ENCODE measurements at regions not wholly inside any gene's neighbourhood (a gene's known extent, or its start where the extent isn't known, plus 50 kb on each side); places are given as distances from the start of the nearest gene placed in this dataset.
"Not testable (repeated sequence)": the region's sequence is repeated elsewhere in the genome, so short reads cannot be mapped to it uniquely, and the experiment has no call there.

DNA sequence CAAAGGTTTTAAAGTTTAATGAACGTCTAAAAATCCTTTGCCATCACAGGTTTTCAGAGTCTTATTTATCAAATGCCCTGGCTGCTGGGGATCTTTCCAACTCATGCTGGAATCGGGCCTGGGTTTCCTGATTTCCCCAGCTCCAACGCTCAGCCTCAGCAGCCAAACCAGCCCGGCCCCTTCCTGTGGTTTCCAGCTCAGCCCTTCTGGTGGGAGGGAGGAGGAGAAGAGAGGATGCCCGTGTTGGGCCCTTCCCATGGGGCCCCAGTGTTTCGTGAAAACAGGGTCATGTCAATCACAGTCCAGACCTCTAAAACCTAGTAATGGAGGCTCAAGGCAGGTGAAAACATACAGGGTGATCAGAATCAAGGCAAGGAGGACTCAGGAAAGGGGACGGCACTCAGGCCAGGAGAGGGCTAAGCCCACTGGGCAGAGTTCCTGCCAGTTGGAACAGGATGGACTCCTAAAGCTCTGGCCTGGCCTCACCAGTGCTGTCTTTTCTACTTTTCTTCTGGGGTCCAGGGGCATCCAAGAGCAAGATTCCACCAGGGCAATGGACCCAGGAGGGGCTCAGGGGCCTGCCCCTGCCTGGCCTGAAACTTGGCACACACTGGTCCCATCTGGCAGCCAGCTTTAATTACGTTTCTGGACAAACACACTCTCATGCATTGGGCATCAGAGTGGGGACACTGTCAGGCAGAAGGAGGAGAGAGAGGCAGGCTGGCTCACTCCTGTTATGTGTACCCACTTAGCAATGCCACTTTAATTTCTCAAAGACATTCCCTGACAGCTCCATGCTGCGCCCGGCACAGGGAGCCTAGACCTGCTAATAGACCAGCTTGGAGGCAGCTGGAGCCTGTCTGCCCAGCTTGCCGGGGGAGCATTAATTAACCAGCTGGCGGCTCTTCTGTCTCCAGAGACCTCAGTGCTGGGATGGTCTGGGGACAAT lies 194.6 kb downstream of the FAM43A start:
- DNase-seq (ENCODE audit: low read depth in 3 of 3): no peak

DNA sequence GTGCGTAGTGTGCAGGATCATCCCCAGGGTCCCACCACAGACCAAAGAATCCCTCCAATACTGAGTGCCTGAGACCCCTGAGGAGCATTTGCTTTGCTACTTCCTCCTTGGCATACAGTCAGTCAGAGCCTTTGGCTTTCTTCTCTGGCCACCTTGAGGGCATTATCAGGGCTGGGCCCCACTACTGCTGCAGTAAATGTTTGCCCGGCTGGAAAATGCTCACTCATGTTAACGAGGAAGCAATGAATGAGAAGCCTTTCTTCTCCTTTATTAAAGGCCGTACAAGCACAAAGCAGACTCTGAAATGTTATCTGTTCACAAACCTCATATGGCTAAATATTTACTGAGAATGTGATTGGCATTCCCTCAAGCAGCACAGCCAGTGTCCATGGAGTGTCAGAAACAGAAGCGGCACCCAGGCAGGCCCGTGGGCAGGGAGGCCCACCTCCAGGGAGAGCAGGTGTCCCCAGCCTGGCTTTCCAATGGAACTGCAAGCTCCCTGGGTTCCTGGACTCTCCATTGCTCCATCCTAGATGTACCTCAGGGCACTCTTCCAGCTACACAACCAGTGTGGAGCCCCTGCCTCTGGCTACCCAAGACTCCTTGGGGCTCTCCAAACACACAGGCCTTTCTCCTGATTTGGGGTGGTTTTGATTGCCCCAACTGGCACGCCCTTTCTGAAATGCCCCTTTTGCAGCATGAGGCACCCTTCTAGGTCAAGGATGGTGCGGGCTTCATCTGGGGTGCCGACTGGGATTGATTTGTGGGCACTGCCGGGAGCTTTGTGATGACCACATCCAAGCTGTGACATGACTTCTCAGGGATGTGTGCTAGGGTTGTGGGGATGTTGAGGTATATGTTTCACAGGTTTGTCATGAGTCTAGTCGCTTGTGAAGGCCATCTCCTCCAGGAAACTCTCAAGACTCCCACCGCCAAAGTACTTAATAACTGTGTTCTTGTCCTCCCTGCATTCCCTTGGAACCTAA lies 195.6 kb downstream of the FAM43A start:
- DNase-seq (ENCODE audit: low read depth in 3 of 3): no peak

DNA sequence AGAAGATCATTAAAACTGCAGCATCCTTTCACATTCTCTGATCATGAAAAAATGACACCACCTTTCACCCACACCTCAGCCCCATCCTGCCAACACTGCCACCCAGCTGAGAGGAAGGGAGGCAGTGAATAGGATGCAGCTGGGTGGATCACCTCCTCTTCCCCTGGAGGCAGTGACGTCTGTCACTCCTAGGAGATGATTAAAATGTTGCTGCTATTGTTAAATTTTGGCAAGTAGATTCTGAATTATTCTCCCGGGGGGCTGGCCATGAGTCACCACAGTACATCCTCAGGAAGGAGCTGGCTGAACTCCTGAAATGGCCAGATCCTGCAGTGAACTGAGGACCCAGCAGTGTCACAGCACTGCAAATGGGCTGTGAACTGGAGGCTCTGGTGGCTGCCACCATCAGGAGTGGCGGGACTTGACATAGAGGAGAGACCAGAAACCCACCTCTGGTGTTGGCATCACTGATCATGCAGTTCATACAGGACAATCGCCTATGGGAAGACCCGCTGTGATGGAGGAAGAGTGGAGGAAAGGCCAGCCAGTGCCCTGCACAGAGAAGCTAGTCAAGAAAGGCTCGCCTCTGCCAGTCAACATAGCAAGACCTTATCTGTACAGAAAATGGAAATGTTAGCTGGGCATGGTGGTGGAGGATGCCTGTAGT lies 199.1 kb downstream of the FAM43A start:
- DNase-seq (ENCODE audit: low read depth in 3 of 3): no peak

DNA sequence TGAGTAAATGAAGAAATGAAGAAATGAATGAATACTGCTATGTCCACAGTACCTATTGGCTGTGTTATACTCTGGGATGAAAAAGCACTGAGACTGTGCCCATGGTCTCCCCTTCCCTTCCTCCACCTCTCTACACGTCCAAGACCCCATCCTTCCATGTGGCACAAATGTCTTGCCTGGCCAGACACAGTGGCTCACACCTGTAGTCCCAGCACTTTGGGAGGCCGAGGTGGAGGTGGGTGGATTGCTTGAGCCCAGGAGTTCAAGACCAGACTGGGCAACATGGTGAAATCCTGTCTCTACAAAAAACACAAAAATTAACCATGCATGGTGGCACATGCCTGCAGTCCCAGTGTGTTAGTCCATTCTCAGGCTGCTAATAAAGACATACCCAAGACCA lies 200.1 kb downstream of the FAM43A start:
- no peak for DNase-seq (ENCODE audit: low read depth in 3 of 3)

DNA sequence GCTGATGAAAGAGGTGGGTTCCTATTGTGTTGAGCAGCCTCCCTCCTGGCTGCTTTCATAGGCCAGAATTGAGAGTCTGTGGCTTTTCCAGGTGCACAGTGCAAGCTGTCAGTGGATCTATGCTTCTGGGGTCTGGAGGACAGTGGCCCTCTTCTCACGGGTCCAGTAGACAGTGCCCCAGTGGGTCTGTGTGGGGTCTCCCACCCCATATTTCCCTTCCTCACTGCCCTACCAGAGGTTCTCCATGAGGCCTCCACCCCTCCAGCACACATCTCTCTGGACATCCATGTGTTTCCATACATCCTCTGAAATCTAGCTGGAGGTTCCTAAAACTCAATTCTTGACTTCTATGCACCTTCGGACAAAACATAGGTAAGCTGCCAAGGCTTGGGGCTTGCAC lies 201.2 kb downstream of the FAM43A start:
- DNase-seq (ENCODE audit: low read depth in 3 of 3): no peak

DNA sequence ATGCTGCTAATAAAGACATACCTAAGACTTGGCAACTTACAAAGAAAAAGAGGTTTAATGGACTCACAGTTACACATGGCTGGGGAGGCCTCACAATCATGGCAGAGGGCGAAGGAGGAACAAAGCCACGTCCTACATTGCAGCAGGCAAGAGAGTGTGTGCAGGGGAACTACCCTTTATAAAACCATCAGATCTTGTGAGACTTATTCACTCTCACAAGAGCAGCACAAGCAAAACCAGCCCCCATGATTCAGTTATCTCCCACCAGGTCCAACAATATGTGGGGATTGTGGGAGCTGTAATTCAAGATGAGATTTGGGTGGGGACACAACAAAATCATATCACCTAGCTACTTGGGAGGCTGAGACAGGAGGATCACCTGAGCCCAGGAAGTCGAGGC lies 202.4 kb downstream of the FAM43A start:
- not testable (repeated sequence) for DNase-seq (ENCODE audit: low read depth in 3 of 3)

DNA sequence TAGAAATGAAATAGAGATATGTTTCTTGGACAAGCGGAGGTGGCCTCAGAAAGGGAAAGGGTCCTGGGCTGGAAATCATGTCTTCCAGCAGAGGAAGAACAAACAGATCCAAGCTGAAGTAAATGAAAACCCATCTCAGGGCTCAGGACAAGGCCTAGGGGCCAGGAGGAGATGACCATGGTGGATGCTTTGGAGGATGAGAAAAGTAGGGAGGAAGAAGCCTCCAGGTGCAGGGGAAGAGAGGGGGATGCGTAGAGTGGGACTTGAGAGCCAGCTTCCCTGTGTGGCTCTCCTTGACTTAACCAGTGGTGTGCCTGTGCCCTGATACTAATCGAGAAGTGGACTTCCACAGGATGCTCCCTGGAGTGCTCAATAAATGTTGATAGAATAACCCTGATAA lies 203.2 kb downstream of the FAM43A start:
- no peak for DNase-seq (ENCODE audit: low read depth in 3 of 3)

DNA sequence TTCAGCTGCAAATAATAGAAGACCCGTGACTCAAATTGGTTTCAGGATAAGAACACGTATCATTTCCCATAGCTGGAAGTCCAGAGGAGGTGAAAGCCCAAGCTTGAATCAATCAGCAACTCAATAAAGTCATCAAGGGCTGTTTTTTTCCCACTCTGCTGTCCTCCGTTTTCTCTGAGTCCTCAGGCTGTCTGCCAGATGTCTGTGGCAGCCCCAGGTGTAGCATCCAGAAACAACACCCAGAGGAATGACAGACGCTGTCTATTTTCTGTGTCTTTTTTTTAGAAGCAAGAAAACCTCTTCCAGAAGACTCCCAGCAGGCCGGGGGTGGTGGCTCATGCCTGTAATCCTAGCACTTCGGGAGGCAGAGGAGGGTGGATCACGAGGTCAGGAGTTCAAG lies 204.4 kb downstream of the FAM43A start:
- no peak for DNase-seq (ENCODE audit: low read depth in 3 of 3)

DNA sequence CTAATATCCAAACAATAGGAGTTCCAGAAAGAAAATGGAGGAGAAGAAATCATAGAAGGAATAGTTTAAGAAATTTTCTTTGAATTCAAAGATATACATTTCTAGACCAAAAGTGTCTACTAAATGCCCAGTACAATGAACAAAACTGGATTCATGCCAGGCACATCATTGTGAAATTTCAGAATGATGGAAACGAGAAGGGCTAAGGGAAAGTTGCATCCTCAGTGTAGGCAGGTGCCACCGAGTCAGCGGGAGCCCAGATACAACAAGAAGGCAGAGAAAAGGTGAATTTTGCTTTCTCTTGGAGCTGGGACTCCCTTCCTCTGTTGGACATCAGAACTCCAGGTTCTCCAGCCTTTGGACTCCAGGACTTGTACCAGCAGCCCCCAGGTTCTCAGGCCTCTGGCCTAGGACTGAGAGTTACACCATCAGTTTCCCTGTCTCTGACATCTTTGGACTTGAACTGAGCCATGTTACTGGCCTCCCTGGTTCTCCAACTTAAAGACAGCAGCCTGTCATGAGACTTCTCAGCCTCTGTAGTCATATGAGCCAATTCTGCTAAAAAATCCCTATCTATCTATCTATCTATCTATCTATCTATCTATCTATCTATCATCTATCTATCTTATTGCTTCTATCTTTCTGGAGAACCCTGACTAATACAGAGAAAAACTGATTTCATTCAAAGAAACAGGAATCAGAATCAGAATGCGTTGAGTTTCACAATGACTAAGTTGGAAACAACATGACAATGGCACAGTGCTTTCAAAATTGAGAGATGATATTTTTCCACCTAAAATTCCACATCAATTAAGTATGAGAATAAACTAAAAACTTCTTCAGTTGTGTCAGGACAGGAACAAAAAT lies 207.7 kb downstream of the FAM43A start:
- no peak for DNase-seq (ENCODE audit: low read depth in 3 of 3)

DNA sequence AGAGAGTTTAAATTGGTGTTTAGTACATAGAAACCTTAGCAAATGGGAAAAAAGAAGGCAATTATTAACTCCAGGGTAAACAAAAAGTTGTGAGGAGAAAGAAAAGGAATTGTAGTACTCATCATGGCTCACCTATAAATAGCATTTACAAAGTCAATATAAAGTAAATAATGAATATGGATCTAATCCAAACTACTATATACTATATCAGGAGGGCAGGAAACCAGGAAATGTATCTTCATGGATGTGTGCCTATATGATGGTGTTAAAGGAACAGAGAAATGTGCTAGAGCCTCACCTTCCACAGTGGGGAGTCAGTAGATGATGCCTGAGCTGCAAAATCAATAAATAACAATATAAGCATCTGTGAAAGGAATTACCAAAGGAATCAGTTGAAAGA lies 208.9 kb downstream of the FAM43A start:
- no peak for DNase-seq (ENCODE audit: low read depth in 3 of 3)

DNA sequence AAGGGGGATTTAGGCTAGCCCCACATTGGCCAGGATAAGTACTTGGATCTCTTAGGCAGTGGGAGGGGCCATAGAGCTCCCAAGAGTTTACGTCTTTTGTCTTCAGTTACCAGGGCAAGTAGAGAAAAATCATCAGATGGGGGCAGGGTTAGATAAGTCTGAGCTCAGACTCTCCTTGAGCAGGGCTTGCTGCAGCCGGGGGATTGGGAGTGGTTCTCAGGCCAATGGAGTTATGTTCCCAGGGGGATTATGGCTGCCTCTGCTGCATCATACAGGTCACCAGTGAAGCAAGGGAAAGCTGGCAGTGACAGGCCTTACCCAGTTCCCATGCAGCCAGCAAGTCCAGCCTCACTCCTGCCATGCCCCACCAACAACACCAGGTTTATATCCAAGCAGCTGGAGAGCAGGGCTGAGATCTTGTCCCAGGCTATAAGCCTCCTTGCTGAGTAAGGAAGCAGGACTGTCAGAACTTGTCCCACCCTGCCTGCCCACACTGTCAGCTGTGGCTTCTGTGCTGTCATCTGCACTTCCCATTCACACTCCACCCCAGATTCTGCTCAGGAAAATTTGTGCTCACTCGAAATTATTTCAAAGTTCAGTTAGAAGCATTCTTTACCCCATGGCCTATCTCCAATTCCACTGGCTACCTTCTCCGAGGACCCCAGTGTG lies 215.3 kb downstream of the FAM43A start:
- DNase-seq (ENCODE audit: low read depth in 3 of 3): no peak

DNA sequence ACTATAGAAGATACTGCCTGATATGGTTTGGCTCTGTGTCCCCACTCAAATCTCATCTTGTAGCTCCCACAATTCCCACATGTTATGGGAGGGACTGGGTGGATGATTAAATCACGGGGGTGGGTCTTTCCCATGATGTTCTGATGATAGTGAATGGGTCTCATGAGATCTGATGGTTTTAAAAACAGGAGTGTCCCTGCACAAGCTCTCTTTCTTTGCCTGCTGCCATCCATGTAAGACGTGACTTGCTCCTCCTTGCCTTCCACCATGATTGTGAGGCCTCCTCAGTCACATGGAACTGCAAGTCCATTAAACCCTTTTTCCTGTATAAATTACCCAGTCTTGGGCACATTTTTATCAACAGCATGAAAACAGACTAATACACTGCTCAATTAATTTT lies 217.8 kb downstream of the FAM43A start:
- not testable (repeated sequence) for DNase-seq (ENCODE audit: low read depth in 3 of 3)

DNA sequence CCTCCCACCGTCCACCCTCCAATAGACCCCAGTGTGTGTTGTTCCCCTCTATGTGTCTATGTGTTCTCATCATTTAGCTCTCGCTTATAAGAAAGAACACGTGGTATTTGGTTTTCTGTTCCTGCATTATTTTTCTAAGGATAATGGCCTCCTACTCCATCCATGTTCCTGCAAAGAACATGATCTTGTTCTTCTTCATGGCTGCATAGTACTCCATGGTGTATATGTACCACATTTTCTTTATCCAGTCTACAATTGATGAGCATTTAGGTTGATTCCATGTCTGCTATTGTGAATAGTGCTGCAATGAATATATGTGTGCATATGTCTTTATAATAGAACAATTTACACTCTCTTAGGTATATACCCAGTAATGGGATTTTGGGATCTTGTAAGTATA lies 219.3 kb downstream of the FAM43A start:
- not testable (repeated sequence) for DNase-seq (ENCODE audit: low read depth in 3 of 3)

DNA sequence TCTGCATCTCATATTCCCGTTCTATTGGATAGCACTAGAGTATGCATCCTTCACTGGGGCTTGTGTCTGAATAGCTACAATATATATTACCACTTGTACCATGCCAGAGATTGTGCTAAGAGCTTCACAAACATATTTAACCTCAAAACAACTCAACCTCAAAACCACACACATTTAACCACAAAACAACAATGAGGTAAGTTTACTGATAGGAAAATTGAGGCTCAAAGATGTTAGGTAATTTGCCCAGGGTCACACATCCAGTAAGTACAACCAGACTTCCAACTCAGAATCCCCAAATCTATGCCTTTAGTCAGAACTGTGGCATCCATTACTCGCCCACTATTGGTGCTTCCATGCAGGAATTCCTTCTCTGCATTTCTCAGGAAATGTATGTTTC lies 220.0 kb downstream of the FAM43A start:
- DNase-seq (ENCODE audit: low read depth in 3 of 3): no peak

DNA sequence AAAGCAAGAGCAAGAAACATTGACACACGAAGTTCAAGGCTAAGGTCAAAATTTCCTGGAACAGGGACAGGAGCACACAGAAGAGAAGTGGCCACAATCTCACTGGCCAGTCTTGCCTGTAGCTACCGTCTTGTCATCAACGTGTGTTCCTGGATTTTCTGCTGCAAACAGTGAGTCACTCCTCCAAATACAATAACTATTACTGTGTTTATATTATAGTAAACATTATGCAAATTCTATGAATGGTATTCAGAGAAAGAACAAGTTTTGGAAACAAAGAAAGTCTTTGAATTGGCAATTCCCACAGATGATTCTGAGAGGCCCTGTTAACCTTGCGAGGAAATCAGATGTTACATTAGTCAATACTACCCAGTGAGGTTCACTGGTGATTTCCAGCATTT lies 220.5 kb downstream of the FAM43A start:
- DNase-seq (ENCODE audit: low read depth in 3 of 3): no peak

DNA sequence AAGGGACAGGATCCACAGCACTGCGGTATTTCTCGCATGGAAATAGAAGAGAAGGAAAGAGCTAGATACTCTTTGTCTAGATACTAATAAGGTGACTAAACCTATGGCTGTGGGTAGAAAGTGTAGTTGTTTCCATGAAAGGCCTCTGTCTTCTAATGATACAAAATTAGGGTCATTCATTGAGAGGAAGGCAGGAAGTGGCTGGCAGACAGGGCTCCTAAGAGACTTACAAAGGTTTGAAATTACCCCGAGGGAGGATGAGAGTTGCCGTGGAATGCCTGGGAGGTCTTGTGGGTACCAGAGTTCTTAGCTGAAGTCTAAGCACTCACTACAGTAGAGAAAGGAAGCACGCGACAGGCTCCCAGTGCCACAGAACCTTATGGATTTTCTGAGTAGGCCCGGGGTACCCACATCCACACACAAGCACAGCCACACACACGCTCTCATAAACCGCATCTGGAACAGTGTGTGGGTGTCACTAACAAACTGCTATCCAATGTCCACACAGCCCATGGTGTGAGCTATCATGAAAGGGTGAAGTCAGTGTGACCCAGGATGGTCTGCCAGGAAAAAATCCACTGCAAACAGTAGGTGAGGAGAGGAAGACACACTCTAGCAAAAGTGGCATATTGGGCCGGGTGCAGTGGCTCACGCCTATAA lies 221.4 kb downstream of the FAM43A start:
- no peak for DNase-seq (ENCODE audit: low read depth in 3 of 3)

DNA sequence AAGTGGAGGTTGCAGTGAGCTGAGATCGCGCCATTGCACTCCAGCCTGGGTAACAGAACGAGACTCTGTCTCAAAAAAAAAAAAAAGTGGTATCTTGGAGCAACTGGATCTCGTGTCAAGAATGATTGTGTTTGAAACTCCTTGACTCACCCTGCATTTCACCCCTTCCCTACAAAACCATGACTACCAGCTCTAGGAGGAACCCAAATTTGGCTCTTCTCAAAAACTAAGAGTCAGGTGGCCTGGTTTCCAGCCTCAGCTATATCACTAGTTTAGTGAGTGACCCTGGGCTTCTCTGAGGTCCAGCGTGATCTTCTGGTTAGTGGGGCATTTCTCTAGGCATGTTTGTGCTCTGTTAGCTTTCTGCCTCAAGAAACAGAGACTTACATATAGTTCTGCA lies 222.1 kb downstream of the FAM43A start:
- DNase-seq (ENCODE audit: low read depth in 3 of 3): no peak

DNA sequence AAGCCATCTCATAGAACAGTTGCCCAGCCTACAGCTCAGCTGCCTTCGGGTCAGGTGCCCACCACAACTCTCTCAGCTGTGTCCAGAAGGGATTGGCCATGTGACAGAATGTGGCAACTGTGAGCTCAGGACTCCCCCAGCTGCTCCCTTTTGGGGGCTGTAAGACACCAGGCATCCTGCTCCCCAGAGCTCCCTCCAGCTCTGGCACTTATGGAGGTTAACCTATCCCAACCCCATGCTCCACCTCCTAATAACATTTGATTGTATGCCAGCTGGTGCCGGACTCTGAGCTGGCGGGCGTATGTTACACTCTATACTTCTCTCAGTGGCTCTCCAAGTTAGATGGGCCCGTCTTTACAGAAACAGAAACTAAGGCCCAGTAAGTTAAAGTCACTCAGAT lies 222.8 kb downstream of the FAM43A start:
- DNase-seq (ENCODE audit: low read depth in 3 of 3): no peak

DNA sequence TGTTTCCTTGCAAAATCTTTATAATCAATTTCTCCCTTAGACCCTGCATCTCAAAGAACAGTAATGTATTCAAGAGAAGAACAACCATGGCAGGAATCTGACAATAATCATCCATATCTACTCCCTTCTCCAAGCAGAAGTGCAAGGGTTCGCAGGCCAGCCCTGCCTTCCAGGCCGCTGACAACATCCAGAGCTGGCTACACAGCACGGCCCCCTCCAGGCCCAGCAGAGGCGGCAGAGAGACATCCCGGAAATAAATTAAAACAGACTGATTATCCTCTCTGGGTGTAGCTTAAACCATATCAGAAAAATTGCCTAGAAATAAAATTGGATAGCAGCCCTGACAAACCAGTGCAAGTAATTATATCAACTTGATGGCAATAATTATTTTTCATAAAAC lies 223.3 kb downstream of the FAM43A start:
- no peak for DNase-seq (ENCODE audit: low read depth in 3 of 3)

DNA sequence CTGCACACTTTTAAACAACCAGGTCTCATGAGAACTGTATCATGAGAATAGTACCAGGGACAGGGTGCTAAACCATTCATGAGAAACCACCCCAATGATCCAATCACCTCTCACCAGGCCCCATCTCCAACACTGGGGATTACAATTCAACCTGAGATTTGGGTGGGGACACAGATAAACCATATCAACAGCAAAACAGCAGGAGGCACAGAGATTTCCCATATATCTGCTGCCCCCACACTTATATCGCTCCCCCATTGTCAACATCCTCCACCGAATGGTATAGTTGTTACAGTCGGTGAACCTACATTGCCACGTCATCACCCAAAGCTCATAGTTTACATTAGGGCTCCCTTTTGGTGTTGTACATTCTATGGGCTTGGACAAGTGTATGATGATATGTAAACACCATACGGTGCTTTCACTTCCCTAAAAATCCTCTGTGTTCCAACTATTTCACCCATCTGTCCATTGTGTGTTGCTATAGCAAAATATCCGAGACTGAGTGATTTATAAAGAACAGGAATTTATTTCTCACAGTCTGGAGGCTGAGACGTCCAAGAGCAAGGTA lies 224.8 kb downstream of the FAM43A start:
- no peak for DNase-seq (ENCODE audit: low read depth in 3 of 3)
